GM12874 (cell line): ENCODE measurements at regions not wholly inside any gene's neighbourhood (a gene's known extent, or its start where the extent isn't known, plus 50 kb on each side); places are given as distances from the start of the nearest gene placed in this dataset.

Experiments used
- TF ChIP-seq, protein P1 (sequence below): IDR thresholded peaks from 2 replicates; pipeline ENCODE4 v1.5.1; 2011; ENCODE audit warnings: low read depth, mild to moderate bottlenecking, control low read depth, low read length, moderate library complexity; ENCODE audit not compliant: insufficient read depth

DNA sequence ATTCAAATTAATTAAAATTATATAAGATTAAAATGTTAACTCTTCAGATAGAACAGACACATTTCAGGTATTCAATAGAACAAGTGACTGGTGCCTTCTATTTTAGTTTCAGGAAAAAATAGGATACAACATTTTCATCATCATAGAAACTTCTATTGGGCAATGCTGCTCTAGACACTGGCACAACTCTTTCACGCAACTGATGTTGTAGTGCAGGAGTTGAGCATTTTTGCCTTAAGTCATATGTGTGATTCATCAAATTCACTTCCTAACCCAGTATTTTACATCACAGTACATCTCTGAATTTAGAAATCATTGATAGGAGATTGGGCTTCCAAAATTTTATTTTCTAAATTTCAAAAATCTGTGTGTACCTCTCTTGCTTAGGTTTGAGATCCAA is 215.4 kb upstream of the DIO2 start:
- TF ChIP-seq, protein P1, sequence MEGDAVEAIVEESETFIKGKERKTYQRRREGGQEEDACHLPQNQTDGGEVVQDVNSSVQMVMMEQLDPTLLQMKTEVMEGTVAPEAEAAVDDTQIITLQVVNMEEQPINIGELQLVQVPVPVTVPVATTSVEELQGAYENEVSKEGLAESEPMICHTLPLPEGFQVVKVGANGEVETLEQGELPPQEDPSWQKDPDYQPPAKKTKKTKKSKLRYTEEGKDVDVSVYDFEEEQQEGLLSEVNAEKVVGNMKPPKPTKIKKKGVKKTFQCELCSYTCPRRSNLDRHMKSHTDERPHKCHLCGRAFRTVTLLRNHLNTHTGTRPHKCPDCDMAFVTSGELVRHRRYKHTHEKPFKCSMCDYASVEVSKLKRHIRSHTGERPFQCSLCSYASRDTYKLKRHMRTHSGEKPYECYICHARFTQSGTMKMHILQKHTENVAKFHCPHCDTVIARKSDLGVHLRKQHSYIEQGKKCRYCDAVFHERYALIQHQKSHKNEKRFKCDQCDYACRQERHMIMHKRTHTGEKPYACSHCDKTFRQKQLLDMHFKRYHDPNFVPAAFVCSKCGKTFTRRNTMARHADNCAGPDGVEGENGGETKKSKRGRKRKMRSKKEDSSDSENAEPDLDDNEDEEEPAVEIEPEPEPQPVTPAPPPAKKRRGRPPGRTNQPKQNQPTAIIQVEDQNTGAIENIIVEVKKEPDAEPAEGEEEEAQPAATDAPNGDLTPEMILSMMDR, result no peak

DNA sequence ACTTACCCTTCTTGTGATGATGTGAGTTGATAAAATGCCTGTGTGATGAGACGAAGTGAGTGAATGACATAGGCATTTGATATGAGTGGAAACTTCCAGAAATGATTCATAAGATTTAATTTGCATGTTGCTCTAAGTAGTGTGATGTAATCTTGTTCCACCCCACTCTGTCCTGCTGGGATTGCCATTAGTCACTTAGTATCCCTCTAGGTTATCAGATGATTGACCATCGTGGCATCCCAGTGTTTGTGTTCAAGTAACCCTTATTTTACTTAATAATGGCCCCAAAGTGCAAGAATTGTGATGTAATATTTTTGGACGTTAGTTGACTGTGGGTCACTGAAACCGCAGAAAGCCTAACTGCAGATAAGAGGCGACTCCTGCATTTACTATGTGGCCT is 214.4 kb upstream of the DIO2 start:
- TF ChIP-seq, protein P1, result no peak

DNA sequence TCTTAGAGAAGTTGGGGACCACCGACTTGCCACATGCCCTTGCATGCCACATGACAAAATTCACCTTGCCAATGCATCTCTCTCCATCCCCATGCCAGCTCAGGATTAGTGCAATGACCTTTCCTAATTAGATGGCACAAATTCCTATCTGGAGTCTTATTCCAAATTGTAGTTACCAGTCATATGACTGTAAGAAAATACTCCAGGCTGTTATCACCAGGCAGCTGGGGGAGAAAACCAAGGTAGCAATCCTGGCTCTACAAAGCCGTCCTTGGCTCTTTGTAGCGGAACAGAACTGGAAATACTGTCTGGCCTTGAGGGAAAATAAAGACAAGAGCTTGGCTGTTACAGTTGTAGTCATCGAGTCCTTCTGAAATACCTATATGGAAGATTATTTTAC is 208.5 kb upstream of the DIO2 start:
- TF ChIP-seq, protein P1, result no peak

- TF ChIP-seq, protein P1, result no peak
These were observed 208.0 kb upstream of the DIO2 start for GRCh38 chr14:80419345-80419744.

DNA sequence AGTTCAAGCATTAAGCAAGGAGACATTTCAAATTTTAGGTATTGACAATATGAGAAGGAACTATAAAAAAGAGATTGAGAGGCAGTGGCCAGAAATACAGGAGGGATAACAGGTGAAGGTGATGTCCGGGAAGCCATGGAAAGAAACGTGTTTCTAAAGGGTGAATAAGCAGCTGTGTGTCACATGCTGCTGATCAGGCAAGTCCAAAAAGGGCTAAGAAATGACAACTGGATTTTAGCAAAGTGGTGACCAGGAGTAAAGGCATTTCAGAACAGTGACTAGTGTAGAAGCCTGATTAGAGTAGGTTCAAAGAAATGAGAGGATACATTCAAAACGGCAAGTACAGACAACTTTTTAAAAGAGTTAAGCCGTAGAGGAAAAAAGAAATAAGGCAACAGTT is 204.3 kb upstream of the DIO2 start:
- TF ChIP-seq, protein P1, result no peak

DNA sequence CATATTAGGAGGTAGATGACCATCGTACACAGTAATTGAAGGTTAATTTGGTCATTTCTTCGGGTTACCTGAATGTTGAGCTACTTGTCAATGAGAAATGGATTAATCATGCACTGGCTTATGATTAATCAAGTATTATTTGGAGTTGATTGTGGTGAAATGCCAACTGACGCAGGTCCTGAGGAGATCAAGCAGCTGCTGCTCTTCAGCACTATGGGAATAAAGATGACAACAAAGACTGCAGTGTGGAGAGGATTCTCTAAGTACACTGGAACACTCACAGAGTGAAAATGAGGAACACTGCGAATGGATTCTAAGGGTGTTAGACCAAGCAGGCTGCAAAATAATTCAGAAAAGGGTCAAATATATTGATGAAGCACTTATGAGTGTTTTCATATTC is 202.8 kb upstream of the DIO2 start:
- TF ChIP-seq, protein P1, result no peak

DNA sequence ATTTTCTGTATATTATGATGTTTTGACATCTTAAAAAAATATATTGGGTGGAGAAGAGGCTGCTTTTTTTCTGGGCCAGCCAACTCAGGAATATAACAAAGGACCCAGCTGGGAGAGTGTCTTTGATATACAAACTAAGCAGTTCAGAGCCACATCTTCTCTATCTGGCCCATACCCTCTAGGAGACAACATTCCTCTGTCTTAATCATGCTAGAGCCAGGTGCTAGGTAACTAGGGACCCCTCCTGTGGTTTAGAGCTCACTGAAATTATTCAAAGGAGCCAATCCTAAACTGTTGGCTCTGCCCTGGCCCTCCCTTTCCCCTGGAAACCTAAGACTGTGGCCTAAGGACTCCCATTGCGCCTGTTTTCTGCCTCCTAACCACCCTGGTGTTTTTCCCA is 193.1 kb upstream of the DIO2 start:
- TF ChIP-seq, protein P1, result no peak

- TF ChIP-seq, protein P1, result no peak
These were observed 191.7 kb upstream of the DIO2 start for GRCh38 chr14:80403036-80403435.
